ENCODE measurements at regions not wholly inside any gene's neighbourhood (a gene's known extent, or its start where the extent isn't known, plus 50 kb on each side); places are given as distances from the start of the nearest gene placed in this dataset.

DNA sequence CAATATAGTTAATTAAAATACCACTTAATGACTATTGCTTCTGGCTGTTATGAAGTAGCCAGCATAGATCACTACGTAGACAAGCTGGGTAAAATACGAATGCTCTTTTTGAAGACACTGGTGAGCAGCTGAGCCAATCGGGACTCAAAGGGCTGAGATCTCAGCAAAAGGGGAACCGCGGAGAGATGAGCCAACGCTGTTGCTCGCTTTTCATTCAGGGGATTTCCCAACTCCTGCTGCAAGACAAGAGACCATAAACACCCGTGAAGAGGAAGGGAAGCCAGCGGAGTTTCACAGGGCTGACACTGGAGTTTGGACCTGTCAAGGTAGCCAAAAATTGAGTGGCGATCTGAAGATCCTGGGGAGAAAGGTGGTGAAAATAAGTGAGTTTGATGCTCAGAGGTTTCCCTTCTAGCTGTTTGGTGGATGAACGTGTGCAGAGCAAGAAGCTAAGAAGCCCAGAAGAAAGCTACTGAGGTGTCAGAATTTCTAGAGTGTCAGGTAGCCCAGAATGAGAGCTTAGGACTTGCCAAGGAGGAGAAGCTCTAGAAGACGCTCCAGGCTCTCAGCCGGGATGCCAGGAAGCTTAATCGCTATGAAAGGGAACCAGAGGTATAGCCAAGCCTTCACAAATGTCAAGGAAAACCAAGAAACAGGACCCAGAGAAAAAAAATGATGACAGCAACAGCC lies 79.6 kb upstream of the RNU6ATAC start:
- peak; percentile 8 to 18 for DNase-seq (ENCODE audit: low read depth in 2 of 2)

GRCh38 chr9:134245179-134245578 lies 80.8 kb upstream of the RNU6ATAC start:
- no peak for DNase-seq (ENCODE audit: low read depth in 2 of 2)

DNA sequence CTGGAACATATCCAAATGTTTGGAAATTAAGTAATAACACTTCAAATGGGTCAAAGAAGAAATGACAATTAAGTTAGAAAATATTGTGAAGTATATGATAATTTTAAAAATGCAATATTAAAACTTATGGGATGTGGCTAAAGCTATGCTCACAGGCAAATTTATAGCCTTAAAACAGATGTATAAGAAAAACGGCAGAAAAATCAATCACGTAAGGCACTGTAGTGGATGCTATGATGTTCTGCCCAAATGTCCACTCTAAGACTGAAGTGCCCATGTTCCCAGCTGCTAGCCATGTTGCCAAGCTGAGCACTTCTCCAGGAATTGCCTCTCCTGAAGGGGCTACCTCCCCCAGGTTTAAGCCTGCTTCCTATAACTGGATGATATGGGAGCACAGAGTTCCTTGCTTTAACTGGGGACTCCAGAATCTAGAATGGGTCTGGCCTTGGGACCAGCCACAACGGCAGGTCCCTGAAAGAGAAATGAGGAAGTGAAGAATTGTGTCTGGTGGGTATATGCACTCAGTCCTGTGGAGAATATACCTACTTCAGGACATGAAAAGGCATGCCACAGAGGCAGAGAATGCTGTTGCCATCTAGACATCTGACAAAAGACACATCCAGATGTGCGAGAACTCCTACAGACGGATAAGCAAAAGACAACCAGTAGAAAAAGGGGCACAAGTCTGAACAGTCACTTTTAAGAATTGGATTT lies 78.2 kb upstream of the RXRA start:
- DNase-seq (ENCODE audit: low read depth in 2 of 2), result no peak

- no peak for DNase-seq (ENCODE audit: low read depth in 2 of 2)
These were observed 74.8 kb upstream of the RXRA start for GRCh38 chr9:134251296-134252069.

- DNase-seq (ENCODE audit: low read depth in 2 of 2), result no peak
These were observed 74.0 kb upstream of the RXRA start for GRCh38 chr9:134252084-134252830.

DNA sequence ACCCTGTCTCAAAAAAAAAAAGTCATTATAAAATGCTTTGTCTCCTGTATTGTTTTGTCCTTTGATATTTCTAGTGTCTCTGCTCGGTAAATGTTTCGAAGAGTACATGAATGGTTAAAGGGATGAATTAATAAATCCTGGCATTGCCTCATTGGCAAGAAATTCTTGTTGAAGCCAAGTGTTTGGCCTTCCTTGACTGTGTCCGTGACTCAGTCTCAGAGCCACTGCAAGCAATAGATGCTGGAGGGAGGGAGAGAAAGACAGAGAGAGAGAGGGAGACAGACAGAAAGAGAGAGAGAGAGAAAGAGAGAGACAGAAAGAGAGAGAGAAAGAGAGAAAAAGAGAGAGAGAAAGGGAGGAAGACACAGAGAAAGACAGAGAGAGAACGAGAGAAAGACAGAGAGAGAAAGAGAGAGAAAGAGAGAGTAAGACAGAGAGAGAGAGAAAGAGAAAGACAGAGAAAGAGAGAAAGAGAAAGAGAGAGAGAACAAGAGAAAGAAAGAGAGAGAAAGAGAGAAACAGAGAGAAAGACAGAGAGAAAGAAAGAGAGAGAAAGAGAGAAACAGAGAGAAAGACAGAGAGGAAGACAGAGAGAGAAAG lies 72.5 kb upstream of the RXRA start:
- DNase-seq (ENCODE audit: low read depth in 2 of 2), result no peak

DNA sequence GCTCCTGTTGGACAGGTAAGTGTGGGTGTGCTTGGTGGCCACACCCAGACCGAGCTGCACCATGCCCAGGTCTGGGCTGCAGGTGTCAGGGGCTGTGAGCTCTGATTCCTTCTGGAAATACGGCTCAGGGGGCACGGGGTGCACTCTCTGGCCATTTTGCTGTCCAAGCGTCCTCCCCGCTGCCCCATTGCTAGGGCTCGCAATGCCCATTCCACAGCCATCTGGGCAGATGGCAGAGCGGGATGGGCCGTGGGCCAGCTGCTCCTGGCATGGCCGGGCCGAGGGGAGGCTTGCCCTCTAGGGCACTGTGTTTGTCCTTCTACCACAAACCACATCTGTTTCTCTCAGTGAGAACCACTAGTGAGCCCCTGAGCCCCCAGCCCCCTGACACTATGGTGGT lies 67.9 kb upstream of the RXRA start:
- no peak for DNase-seq (ENCODE audit: low read depth in 2 of 2)

DNA sequence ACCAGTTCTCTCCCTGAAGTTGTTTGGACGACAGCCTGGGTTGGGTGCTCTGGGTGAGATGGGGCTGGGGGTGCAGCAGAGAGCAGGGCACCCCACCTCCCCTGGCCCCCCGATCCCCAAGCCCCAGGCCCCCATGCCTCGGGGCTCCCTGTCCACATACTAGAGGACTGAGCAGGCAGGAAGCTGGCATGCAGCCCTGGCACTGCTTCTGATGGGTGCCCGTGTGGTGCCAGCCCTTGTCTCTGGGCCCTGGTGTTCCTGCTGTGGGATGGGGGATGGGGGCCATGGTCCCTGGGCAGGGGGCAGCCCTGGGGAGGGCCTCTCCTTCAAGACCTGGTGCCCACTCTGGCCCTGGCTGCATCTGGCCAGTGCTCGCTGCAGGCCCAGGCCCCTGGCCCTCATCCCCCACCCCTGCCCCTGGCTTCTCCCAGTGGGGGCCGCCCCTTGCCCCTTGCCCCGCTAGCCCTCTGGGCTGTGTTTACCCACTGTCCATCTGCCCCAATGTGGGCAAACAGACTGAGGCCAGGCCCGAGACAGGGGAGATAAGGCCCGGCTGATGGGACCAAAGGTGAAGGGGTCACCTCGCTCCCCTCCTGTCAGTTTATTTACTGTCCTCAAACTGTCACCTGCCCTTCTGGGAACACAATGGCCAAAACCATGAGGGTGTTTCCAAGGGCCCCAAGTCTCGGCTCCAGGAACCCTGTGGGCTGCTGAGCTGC lies 67.3 kb upstream of the RXRA start:
- DNase-seq (ENCODE audit: low read depth in 2 of 2), result no peak

GRCh38 chr9:134259708-134260107 lies 66.5 kb upstream of the RXRA start:
- DNase-seq (ENCODE audit: low read depth in 2 of 2), result no peak

- no peak for DNase-seq (ENCODE audit: low read depth in 2 of 2)
These were observed 65.5 kb upstream of the RXRA start for GRCh38 chr9:134260801-134261200.

- DNase-seq (ENCODE audit: low read depth in 2 of 2), result no peak
These were observed 64.2 kb upstream of the RXRA start for GRCh38 chr9:134262035-134262434.

GRCh38 chr9:134263596-134263995 lies 62.7 kb upstream of the RXRA start:
- DNase-seq (ENCODE audit: low read depth in 2 of 2), result no peak

- DNase-seq (ENCODE audit: low read depth in 2 of 2), result no peak
These were observed 62.1 kb upstream of the RXRA start for GRCh38 chr9:134264169-134264568.

DNA sequence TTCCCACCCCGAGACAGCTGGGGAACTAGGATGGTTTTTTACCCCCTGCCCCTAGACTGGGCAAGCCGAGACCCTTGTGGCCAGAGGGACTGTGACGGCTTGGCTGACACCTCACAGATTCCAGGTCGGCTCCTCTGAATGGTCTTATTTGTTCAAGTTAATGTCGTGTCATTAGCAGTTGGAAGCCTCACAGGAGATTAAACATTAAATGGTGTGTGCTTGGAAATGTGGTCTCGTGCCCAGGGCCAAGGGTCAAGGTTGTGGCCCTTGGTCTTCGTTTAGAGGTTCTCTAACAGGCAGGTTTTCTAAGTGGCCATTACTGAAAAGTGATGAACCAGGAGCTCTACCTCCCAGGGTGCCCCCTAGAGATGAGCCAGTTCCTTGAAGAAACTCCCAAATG lies 61.2 kb upstream of the RXRA start:
- DNase-seq (ENCODE audit: low read depth in 2 of 2), result no peak

- DNase-seq (ENCODE audit: low read depth in 2 of 2), result no peak
These were observed 59.8 kb upstream of the RXRA start for GRCh38 chr9:134266418-134266817.

DNA sequence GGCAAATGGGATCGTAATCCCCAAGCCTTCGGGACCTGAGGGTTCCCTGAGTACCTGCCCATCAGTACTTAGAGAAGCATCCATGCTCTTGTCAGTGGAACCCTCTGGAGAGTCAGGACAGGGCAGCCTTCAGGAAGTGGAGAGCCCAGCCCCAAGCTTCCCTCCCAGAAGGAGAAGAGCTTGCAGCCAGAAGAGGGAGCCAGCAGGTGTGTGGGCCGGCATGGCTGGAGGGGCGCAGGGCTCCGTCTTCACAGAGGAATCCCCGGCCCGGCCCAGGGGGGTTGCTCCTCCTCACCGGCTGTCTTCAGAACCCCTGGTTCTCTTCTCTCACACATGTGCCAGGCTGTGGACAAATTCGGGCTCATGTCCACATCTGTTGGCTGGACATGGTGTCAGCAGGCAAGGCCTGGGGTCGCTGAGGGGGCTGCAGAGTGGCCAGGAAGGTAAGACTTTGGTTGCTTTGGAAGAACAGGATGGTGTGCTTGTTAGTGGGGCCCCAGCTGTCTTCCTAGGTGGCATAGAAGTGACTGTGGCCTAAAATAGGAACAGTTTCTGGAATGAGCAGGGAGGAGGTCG lies 58.9 kb upstream of the RXRA start:
- no peak for DNase-seq (ENCODE audit: low read depth in 2 of 2)

DNA sequence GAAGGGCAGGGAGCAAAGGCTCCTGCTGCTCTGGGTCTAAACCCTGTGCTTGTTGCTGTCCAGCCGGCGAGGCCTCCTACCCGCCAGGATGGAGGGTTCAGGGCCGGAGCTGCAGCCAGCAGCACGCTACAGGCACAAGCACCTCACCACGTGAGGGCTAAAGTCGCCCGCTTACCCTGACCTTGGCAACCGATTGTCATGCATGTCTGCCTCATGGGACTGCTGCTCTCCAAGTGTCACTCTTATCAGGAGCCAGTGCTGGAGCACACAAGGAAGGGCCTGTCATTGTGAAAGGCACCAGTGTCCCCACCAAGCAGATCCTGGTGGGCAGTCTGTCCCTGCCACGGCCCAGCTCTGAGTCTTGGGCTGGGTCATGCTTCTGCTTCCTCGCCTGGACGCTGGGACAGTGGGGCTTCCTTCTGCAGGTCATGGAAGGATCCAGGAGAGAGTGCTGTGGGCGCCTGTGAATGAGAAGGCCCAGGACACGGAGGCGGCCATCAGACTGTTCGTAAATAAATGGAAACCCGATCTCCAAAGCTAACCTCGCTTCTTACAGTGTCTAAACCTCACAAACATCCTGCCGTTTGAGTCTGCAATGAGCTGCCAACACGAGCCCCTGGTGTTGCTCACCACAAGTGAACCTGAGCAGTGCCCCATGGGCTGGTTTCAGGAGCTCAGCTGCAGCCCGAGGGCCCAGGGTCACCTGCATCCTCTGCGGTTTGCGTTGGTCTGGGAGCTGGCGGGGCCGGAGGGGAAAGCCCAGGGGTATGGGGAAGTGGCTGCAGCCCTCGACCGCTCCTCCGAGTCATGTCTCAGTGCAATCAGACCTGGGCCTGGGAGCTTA lies 58.2 kb upstream of the RXRA start:
- DNase-seq (ENCODE audit: low read depth in 2 of 2), result no peak

DNA sequence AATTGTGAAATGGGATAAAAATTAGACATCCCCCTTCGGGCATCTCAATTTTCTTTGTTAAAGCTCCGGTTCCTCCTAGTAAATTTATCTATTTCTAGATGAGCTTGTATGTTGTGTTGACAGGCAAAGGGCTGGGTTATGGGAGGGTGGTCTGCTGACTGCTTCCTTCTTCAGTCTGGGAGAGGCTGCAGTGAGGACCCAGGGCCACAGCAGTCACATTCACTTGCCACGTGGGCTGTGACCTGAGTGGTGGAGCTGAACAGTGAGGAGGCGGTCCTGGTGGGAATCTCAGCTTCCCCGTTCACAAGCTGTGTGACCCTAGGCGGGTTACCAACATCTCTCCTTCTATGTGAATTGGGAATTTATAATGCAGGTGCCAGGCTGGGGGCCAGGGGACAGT lies 57.5 kb upstream of the RXRA start:
- DNase-seq (ENCODE audit: low read depth in 2 of 2), result no peak

- DNase-seq (ENCODE audit: low read depth in 2 of 2), result no peak
These were observed 54.6 kb upstream of the RXRA start for GRCh38 chr9:134271338-134272301.
